H1 (cell line): ENCODE measurements at regions not wholly inside any gene's neighbourhood (a gene's known extent, or its start where the extent isn't known, plus 50 kb on each side); places are given as distances from the start of the nearest gene placed in this dataset.

Experiments
- CTCF ChIA-PET: fragments of 300-600 bp; sonication (Branson Sonifier 250); formaldehyde crosslinking; loops from one replicate; lab custom pipeline; 2021; ENCODE audit not compliant: partially characterized antibody; lab: Charles Lee
- POLR2A ChIA-PET: fragments of 300-600 bp; sonication (Branson Sonifier 250); formaldehyde crosslinking; loops from one replicate; lab custom pipeline; 2021; ENCODE audit warnings: inconsistent platforms; ENCODE audit not compliant: partially characterized antibody; lab: Charles Lee
- DNase-seq, 2 experiments: peaks; one replicate each; pipeline versions ENCODE4 v3.0.0 to v3.0.0-alpha.2; 2010 to 2022; ENCODE audit warnings: low spot score in 2 of 2, low read depth in 1 of 2, mixed read lengths in 1 of 2
- FAIRE-seq: peaks from 2 replicates; lab custom pipeline; 2011; peaks lifted over from hg19 to GRCh38; lab: Jason Lieb, UNC
- H2AFZ ChIP-seq: 2 replicates; pipeline ENCODE4 v1.8.1; 2012; ENCODE audit warnings: low read length, inconsistent platforms
- H2AK5ac ChIP-seq: 2 replicates; pipeline ENCODE4 v1.6.1; 2013; ENCODE audit warnings: low read depth, low read length
- H2BK120ac ChIP-seq: replicated peaks from 2 replicates; pipeline ENCODE3; 2013; ENCODE audit warnings: low read depth, low read length, inconsistent platforms
- H2BK12ac ChIP-seq: 2 replicates; pipeline ENCODE4 v1.6.1; 2013; ENCODE audit warnings: low read depth, low read length
- H2BK15ac ChIP-seq: 2 replicates; pipeline ENCODE4 v1.6.1; 2013; ENCODE audit warnings: low read length
- H2BK20ac ChIP-seq: 2 replicates; pipeline ENCODE4 v1.6.1; 2013; ENCODE audit warnings: low read length
- H2BK5ac ChIP-seq: 2 replicates; pipeline ENCODE4 v1.6.1; 2013; ENCODE audit warnings: low read depth, low read length
- H3K14ac ChIP-seq: 2 replicates; pipeline ENCODE4 v1.6.1; 2013; ENCODE audit warnings: inconsistent platforms; ENCODE audit not compliant: insufficient read length
- H3K18ac ChIP-seq: 2 replicates; pipeline ENCODE4 v1.6.1; 2013; ENCODE audit warnings: low read length; ENCODE audit errors: extremely low read depth
- H3K23ac ChIP-seq: 2 replicates; pipeline ENCODE4 v1.6.1; 2013; ENCODE audit warnings: inconsistent platforms; ENCODE audit not compliant: insufficient read length
- H3K23me2 ChIP-seq: 2 replicates; pipeline ENCODE4 v1.6.1; 2013; ENCODE audit warnings: low read depth, low read length
- H3K27ac ChIP-seq: 2 replicates; pipeline ENCODE4 v1.6.1; 2011; ENCODE audit warnings: low read depth, low read length, inconsistent platforms
- H3K27me3 ChIP-seq, 4 experiments: replicated peaks in 1 of 4; 1 replicate in 1 of 4; 2 replicates in 3 of 4; pipeline versions ENCODE4 v1.6.1 to v1.8.1; 2011 to 2013; ENCODE audit warnings: low read length in 3 of 4, mild to moderate bottlenecking in 3 of 4, inconsistent platforms in 2 of 4, mixed read lengths in 2 of 4, moderate library complexity in 1 of 4; ENCODE audit not compliant: control insufficient read depth in 3 of 4, insufficient read depth in 3 of 4; ENCODE audit errors: extremely low read depth in 1 of 4
- H3K36me3 ChIP-seq, 4 experiments: 2 replicates each; pipeline versions ENCODE4 v1.6.1 to v1.8.1; 2011 to 2013; ENCODE audit warnings: mild to moderate bottlenecking in 4 of 4, low read length in 3 of 4, moderate library complexity in 2 of 4, control low read depth in 1 of 4, inconsistent platforms in 1 of 4; ENCODE audit not compliant: insufficient read depth in 4 of 4, control insufficient read depth in 2 of 4
- H3K4ac ChIP-seq: replicated peaks from 2 replicates; pipeline ENCODE3; 2013; ENCODE audit warnings: low read length, low read depth, mixed read lengths, inconsistent platforms; ENCODE audit not compliant: insufficient read length
- H3K4me1 ChIP-seq, 4 experiments: replicated peaks in 1 of 4; 1 replicate in 1 of 4; 2 replicates in 3 of 4; pipeline versions ENCODE4 v1.6.1 to v1.8.1; 2011 to 2013; ENCODE audit warnings: low read length in 3 of 4, inconsistent platforms in 2 of 4, mixed read lengths in 1 of 4; ENCODE audit not compliant: insufficient read depth in 4 of 4, control insufficient read depth in 3 of 4
- H3K4me2 ChIP-seq, 2 experiments: 2 replicates each; pipeline versions ENCODE4 v1.6.1 to v1.8.1; 2011 to 2013; ENCODE audit warnings: low read depth in 2 of 2, low read length in 2 of 2, control low read depth in 1 of 2, inconsistent platforms in 1 of 2, mild to moderate bottlenecking in 1 of 2; ENCODE audit not compliant: insufficient read depth in 1 of 2
- H3K4me3 ChIP-seq, 4 experiments: fragments of 200-600, 300-600 bp in 1 of 4; sonication (generic), shearing (Covaris generic), sonication (Bioruptor Twin) in 1 of 4; 2 replicates each; pipeline versions ENCODE4 v1.5.1 to v1.8.1; 2011 to 2016; ENCODE audit warnings: low read length in 4 of 4, low read depth in 3 of 4, control low read depth in 2 of 4, inconsistent platforms in 2 of 4, mild to moderate bottlenecking in 2 of 4, mixed read lengths in 1 of 4, moderate library complexity in 1 of 4; ENCODE audit not compliant: insufficient read depth in 2 of 4; ENCODE audit errors: extremely low read depth in 1 of 4
- H3K56ac ChIP-seq: replicated peaks from 2 replicates; pipeline ENCODE3; 2013; ENCODE audit warnings: low read depth, mild to moderate bottlenecking, mixed read lengths, low read length, inconsistent platforms; ENCODE audit not compliant: insufficient read length
- H3K79me1 ChIP-seq: 2 replicates; pipeline ENCODE4 v1.6.1; 2013; ENCODE audit warnings: low read depth, low read length, control low read depth
- H3K79me2 ChIP-seq, 2 experiments: 2 replicates each; pipeline versions ENCODE4 v1.6.1 to v1.8.1; 2012 to 2013; ENCODE audit warnings: low read length in 2 of 2, mild to moderate bottlenecking in 2 of 2, inconsistent platforms in 1 of 2; ENCODE audit not compliant: insufficient read depth in 2 of 2, control insufficient read depth in 1 of 2
- H3K9ac ChIP-seq, 4 experiments: replicated peaks in 1 of 4; 1 replicate in 1 of 4; 2 replicates in 3 of 4; pipeline versions ENCODE4 v1.6.1 to v1.8.1; 2011 to 2013; ENCODE audit warnings: low read depth in 3 of 4, low read length in 3 of 4, control low read depth in 2 of 4, mild to moderate bottlenecking in 2 of 4, moderate library complexity in 2 of 4, inconsistent platforms in 1 of 4; ENCODE audit errors: extremely low read depth in 1 of 4
- H3K9me3 ChIP-seq, 2 experiments: 2 replicates each; pipeline versions ENCODE4 v1.6.1 to v1.8.1; 2012 to 2013; ENCODE audit warnings: mild to moderate bottlenecking in 2 of 2, moderate library complexity in 2 of 2, control low read depth in 1 of 2, inconsistent platforms in 1 of 2, low read depth in 1 of 2, low read length in 1 of 2, mixed read lengths in 1 of 2; ENCODE audit not compliant: insufficient read depth in 2 of 2
- H4K20me1 ChIP-seq, 2 experiments: replicated peaks in 1 of 2; 2 replicates each; pipeline versions ENCODE3 to v1.8.1; 2011 to 2013; ENCODE audit warnings: inconsistent platforms in 2 of 2, low read length in 2 of 2, mild to moderate bottlenecking in 1 of 2; ENCODE audit not compliant: insufficient read depth in 2 of 2, control insufficient read depth in 1 of 2
- H4K5ac ChIP-seq: 2 replicates; pipeline ENCODE4 v1.6.1; 2013; ENCODE audit warnings: low read length, low read depth, mixed read lengths, inconsistent platforms; ENCODE audit not compliant: insufficient read length
- H4K8ac ChIP-seq: 2 replicates; pipeline ENCODE4 v1.8.0; 2013; ENCODE audit warnings: mild to moderate bottlenecking, moderate library complexity, low read length, inconsistent platforms; ENCODE audit not compliant: insufficient read depth; ENCODE audit errors: extremely low read depth
- H4K91ac ChIP-seq: replicated peaks from 2 replicates; pipeline ENCODE3; 2013; ENCODE audit warnings: low read length, mixed read lengths, inconsistent platforms; ENCODE audit not compliant: insufficient read length
- BCL11A ChIP-seq, 2 experiments: IDR thresholded peaks; one replicate each; pipeline ENCODE4 v1.6.1; 2011; ENCODE audit warnings: low read depth in 2 of 2, low read length in 2 of 2, mild to moderate bottlenecking in 2 of 2
- CBX5 ChIP-seq: fragments of 300-800, 300-1000 bp; sonication (generic); IDR thresholded peaks from 2 replicates; pipeline ENCODE4 v1.7.1; 2016; ENCODE audit warnings: antibody characterized with exemption, low read length, low read depth
- CTBP2 ChIP-seq: IDR thresholded peaks from 2 replicates; pipeline ENCODE4 v1.7.0; 2011; ENCODE audit warnings: borderline replicate concordance, mild to moderate bottlenecking, moderate library complexity, mixed read lengths, low read length; ENCODE audit not compliant: insufficient read depth, insufficient read length
- EP300 ChIP-seq, 2 experiments: IDR thresholded peaks; 1 replicate in 1 of 2; 2 replicates in 1 of 2; pipeline ENCODE4 v1.6.1; 2011 to 2012; ENCODE audit warnings: low read depth in 2 of 2, low read length in 2 of 2, mild to moderate bottlenecking in 2 of 2, borderline replicate concordance in 1 of 2, inconsistent platforms in 1 of 2, moderate library complexity in 1 of 2
- EZH2 ChIP-seq: fragments of 200-600 bp; sonication (generic); IDR thresholded peaks from 2 replicates; pipeline ENCODE4 v1.7.1; 2012; ENCODE audit warnings: low read depth, mild to moderate bottlenecking, moderate library complexity, low read length, inconsistent platforms; ENCODE audit not compliant: severe bottlenecking
- KDM1A ChIP-seq: fragments of 200-600, 300-600 bp; sonication (generic); IDR thresholded peaks from 2 replicates; pipeline ENCODE4 v1.7.1; 2016; ENCODE audit warnings: mild to moderate bottlenecking, low read length, borderline replicate concordance
- KDM4A ChIP-seq: IDR thresholded peaks from one replicate; pipeline ENCODE4 v1.7.1; 2012; ENCODE audit warnings: low read depth, mild to moderate bottlenecking, moderate library complexity, low read length, inconsistent platforms; ENCODE audit not compliant: severe bottlenecking
- RNF2 ChIP-seq: fragments of 200-900, 300-1000 bp; sonication (generic); IDR thresholded peaks from 2 replicates; pipeline ENCODE4 v1.7.1; 2016; ENCODE audit warnings: borderline replicate concordance, low read depth, mild to moderate bottlenecking, antibody characterized with exemption, low read length; ENCODE audit not compliant: poor library complexity, severe bottlenecking; ENCODE audit errors: missing control alignments
- RXRA ChIP-seq: IDR thresholded peaks from 2 replicates; pipeline ENCODE4 v1.6.1; 2011; ENCODE audit warnings: low read depth, mild to moderate bottlenecking, low read length, moderate library complexity; ENCODE audit not compliant: insufficient read depth
- SP2 ChIP-seq: IDR thresholded peaks from 2 replicates; pipeline ENCODE4 v1.6.1; 2012; ENCODE audit warnings: mild to moderate bottlenecking, low read length, inconsistent platforms
- TEAD4 ChIP-seq: IDR thresholded peaks from 2 replicates; pipeline ENCODE4 v1.6.1; 2012; ENCODE audit warnings: low read depth, low read length, inconsistent platforms, mixed read lengths
- WGBS, 2 experiments: shearing (Covaris generic) in 1 of 2; methylation state at CpG; one replicate each; pipeline versions ENCODE4 v1.1.6 to v1.1.7; 2013 to 2015; ENCODE audit warnings: low lambda C conversion rate in 2 of 2, mixed read lengths in 2 of 2, inconsistent platforms in 1 of 2, low coverage in 1 of 2, missing lambda C conversion rate in 1 of 2; ENCODE audit not compliant: insufficient replicate concordance in 2 of 2, insufficient coverage in 1 of 2, insufficient read length in 1 of 2; ENCODE audit errors: extremely low coverage in 1 of 2, missing lambda C conversion rate in 1 of 2; 5-methylcytosine and 5-hydroxymethylcytosine counted together

DNA sequence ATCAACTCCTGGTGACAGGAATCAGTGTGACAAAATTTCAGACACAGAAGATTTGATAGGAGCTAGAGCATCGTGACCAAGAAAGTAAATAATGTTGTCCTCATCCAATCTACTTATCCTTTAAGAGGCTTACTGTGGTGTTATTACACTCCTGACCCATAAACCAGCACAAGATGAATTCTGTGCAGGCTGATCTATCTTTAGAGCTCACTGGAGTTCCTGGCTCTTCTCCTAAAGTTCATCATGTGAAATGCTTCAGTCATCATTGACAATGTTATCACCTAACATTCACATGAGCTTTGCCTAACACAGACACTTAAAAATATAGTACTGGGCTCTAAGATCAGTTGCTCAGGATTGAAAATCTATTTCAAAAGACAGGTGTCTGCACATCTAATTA is 271.0 kb upstream of the HSF2 start:
- no peak overlapping the region for H4K5ac ChIP-seq
- no peaks in the 10 kb centered on the region for H3K79me1 ChIP-seq
- H4K8ac ChIP-seq: no peak overlapping the region
- no peaks in the 10 kb centered on the region for H3K9me3 ChIP-seq
- no peak overlapping the region for H2BK12ac ChIP-seq
- 85% methylated on average over 1 of the region's 1 CpG; no CpG with 5 or more reads in 1 of the 2 experiments for WGBS, 2 experiments
- no peaks in the 10 kb centered on the region for H3K23me2 ChIP-seq
- H2BK5ac ChIP-seq: no peak overlapping the region
- DNase-seq (no peak), FAIRE-seq (no peak)
- no peak overlapping the region for H3K4me2 ChIP-seq
- H3K79me2 ChIP-seq: no peaks in the 10 kb centered on the region
- H2BK120ac ChIP-seq: no peak overlapping the region
- no peak overlapping the region for H3K18ac ChIP-seq
- no peak overlapping the region for H3K4ac ChIP-seq
- H4K91ac ChIP-seq: no peak overlapping the region
- no peak overlapping the region for H3K14ac ChIP-seq
- no peak overlapping the region for H3K27ac ChIP-seq
- no peak overlapping the region for H3K23ac ChIP-seq
- H2AFZ ChIP-seq: no peak overlapping the region
- H2BK20ac ChIP-seq: no peak overlapping the region
- no peak for TF ChIP-seq SP2
- TF ChIP-seq EP300 (IDR thresholded peaks at IDR 0.05; ENCODE audit: borderline replicate concordance in 1 of 2, low read depth in 2 of 2, low read length in 2 of 2): no peak
- TF ChIP-seq KDM1A: no peak
- TF ChIP-seq CBX5: no peak
- no peak for TF ChIP-seq EZH2
- TF ChIP-seq KDM4A: no peak
- TF ChIP-seq TEAD4: no peak
- no peak for TF ChIP-seq RXRA
- no peak for TF ChIP-seq CTBP2
- no peak for TF ChIP-seq RNF2
- no peak for TF ChIP-seq BCL11A (IDR thresholded peaks at IDR 0.05; ENCODE audit: low read depth in 2 of 2, low read length in 2 of 2)
- TF ChIP-seq, all 59 proteins: peak for 0
- no peaks in the 10 kb centered on the region for H3K4me1 ChIP-seq
- no peak overlapping the region for H2AK5ac ChIP-seq
- ChIA-PET POLR2A (no interaction called here), CTCF (interaction anchor here (0.6 kb wide), 2 partner anchors 211 to 1719 kb away, joined by 3 read pairs; no protein-coding TSS in a partner anchor)
- H2BK15ac ChIP-seq: no peak overlapping the region
- H3K9ac ChIP-seq: no peak overlapping the region
- no peak overlapping the region for H3K56ac ChIP-seq
- no peak overlapping the region for H3K4me3 ChIP-seq
- H3K27me3 ChIP-seq: no peaks in the 10 kb centered on the region
- H3K36me3 ChIP-seq: no peaks in the 10 kb centered on the region
- no peaks in the 10 kb centered on the region for H4K20me1 ChIP-seq
